ENCODE measurements at regions not wholly inside any gene's neighbourhood (a gene's known extent, or its start where the extent isn't known, plus 50 kb on each side); places are given as distances from the start of the nearest gene placed in this dataset.
A peak's percentile ranks its signal among the peaks of the same experiment; 100 is the strongest.
"Not testable (repeated sequence)": the region's sequence is repeated elsewhere in the genome, so short reads cannot be mapped to it uniquely, and the experiment has no call there.

DNA sequence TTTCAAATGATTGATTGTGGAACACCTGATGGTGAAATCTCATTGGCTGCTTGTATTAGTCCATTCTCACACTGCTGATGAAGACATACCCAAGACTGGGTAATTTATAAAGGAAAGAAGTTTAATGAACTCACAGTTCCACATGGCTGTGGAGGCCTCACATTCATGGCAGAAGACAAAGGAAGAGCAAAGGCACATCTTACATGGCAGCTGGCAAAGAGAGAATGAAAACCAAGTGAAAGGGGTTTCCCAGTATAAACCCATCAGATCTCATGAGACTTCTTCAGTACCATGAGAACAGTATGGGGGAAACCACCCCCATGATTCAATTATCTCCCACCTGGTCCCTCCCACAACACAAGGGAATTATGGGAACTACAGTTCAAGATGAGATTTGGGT is 70.9 kb upstream of the ZNF469 start:
- ATAC-seq (ENCODE audit: poor library complexity); intact Hi-C loops (cut with DNase I); DNase-seq: not testable (repeated sequence)

DNA sequence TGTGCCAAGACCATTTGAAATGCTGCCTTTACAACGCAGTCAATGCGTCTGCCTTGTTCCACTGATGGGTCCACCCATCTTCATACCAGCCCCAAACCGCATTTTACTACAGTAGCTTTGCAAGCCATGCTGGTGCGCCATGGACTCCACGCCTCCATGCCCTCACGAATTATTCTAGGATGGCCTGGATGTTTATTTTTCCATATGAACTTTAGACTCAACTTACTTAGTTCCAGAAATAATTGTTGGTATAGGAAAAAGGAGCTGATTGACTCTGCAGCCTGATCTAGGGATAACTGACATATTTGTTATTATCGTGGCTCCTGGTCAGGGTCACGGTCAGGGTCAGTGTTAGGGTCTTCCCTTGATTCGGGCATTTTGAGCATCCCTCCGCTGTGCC is 70.0 kb upstream of the ZNF469 start:
- intact Hi-C loops (cut with DNase I) = no loop called here
- no peak for ATAC-seq (ENCODE audit: poor library complexity)
- no peak for DNase-seq

DNA sequence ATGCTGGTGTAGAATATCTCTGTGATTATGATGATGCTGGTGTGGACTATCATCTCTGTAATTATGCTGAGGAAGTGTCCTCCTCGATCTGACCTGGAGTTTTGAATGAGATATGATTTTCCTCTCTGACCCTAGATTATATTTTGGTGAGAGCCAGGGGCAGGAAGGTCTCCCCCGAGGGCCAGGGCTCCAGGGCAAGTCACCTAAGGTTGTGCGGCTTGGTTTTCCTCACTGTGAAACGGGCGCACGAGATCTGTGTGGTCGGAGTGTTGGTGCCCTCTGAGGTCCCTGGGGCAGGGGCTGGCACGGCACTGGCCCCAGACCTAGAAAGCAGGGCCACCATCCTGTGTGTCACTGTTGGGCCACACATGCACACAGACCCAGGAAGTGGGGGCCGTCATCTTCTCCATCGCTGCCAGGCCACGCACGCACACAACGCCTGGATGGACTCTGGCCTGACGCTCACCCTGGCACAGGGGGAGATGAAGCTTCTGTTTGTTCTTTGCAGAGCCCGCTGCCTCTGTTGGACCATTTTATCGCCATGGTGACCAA is 67.7 kb upstream of the ZNF469 start:
- DNase-seq (peak; percentile 14), ATAC-seq (ENCODE audit: poor library complexity) (no peak)
- intact Hi-C loops (cut with DNase I) = no loop called here

DNA sequence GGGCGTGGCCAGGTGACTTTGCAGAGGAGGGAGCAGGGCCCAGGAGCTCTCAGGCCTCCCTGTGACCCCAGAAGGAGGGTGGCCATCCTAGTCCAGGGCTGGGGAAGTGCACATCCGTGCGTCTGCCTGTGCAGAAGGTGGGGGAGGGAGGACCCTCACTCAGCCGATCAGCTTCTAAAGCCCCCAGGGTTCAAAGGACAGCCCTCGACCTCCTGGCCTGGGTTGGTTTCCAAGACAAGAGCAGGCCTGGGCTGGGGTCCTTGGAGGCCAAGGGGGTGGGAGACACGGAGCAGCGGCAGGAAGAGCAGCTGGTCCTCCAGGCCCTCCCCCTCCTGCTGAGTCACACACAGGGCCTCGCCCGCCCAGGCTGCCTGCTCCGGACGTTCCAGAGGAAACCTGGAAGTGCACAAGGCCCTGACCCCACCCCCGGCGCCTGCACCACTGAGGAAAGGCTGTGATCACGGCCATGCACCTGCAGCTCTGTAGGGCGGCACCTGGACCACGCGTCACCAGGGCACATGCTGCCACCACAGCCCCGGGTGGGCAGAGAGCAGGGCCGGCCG is 67.1 kb upstream of the ZNF469 start:
- DNase-seq (peak; percentile 63), ATAC-seq (ENCODE audit: poor library complexity) (no peak)
- intact Hi-C loops (cut with DNase I) = no loop called here

- peak; percentile 30 for DNase-seq
- intact Hi-C loops (cut with DNase I) = no loop called here
Measured at GRCh38 chr16:88316151-88316550, 66.6 kb upstream of the ZNF469 start.

DNA sequence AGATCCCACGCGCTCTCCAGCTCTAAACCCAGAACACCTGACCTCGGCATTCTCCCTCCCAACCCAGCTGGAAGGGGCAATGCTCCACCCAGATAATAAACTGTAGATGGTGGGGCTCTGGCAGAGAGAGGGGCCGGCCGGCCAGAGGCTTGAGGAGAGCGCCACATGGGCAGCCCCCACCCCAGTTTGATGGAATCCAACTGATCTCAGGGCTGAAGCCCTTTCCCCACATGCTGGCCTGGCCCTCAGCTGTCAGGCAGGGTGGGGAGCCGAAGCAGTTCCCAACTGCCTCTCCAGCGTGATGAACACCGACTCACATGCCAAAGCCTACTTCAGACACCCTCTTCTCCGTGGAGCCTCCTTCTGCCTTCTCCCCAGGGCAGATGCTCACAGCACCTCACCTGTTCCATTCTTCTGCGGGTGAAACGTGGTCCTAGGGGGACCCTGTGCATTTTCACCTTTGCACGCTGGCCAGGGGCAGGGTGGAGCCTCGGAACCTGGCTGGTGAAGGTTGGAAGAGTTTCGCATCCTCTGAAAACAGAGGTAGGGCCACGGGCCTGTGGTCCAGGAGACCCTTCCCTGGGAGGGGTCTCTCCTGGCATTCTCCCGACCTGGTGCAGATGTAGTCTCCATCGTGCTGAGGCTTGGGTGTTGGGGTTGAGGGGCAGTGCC is 65.7 kb upstream of the ZNF469 start:
- ATAC-seq (ENCODE audit: poor library complexity) (no peak), DNase-seq (peak; percentile 22)
- intact Hi-C loops (cut with DNase I) = no loop called here

More at GRCh38 chr16:88316151-88316550, 66.6 kb upstream of the ZNF469 start:
- ATAC-seq (ENCODE audit: poor library complexity) = no peak

- DNase-seq (peak; percentile 38), ATAC-seq (ENCODE audit: poor library complexity) (peak; percentile 18)
- intact Hi-C loops (cut with DNase I) = no loop called here
Measured at GRCh38 chr16:88317613-88317965, 65.2 kb upstream of the ZNF469 start.

DNA sequence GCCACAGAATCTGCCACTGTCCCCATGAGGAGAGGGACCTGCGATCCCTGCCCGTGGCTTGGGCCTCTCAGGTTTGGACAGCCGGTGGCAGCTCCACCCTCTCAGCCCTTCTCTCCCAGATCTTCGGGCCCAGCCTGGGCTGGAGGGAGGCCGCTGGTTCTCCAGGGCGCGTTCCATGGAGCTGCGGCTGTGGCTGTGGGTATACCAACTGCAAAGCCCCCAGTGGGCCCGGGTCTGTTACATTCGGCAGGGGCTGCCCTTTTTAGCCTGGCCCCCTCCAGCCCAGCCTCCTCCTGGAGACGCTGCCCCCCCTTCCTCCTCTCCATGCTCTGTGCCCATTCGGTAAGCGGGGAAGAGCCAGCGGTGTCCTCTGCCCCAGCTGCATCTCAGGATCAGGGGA is 64.7 kb upstream of the ZNF469 start:
- ATAC-seq (ENCODE audit: poor library complexity) (no peak), DNase-seq (peak; percentile 39)
- intact Hi-C loops (cut with DNase I) = no loop called here

- intact Hi-C loops (cut with DNase I) = no loop called here
- DNase-seq (peak; percentile 30), ATAC-seq (ENCODE audit: poor library complexity) (no peak)
Measured at GRCh38 chr16:88318521-88318920, 64.2 kb upstream of the ZNF469 start.

DNA sequence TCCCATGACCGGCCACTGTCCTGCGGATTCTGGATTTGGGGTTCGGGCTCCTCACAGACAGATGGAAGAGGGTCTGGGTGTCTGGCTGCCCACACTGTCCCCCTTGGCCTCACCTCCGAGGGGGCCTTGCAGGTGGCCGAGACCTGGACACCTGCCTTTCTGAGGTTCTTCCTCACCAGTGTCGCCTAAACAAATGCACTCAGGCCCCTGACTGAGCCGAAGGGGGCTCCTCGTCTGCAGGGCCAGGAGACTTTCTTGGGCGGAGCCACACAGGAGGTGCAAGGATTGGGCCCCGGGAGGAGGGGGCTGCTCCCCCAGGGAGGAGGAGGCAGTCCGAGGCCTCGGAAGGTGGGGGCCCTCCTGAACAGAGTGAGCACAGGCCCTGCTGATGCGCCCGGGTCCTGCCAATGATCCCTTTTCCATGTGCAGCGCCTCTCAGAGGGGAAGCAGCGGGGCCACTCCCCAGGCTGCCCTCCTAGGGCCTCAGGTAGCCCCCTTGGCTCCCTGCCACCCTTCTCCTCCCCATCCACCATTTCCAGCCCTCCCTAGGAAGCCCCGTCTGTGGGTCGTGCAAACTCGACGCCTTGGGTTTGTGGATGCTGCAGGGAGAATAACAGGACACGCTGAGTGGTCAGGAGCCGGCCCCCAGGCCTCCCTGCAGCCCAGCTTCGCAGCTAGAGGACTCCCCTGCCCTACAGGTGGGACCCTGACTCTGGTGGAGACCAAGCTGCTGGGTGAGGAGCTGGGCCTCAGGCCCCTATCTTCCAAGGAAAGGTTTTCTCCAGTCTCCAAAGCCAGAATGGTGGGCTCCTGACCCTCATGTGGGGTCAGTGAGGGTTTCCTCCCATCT is 63.4 kb upstream of the ZNF469 start:
- intact Hi-C loops (cut with DNase I) = no loop called here
- peak; percentile 24 for DNase-seq
- ATAC-seq (ENCODE audit: poor library complexity) = no peak

GRCh38 chr16:88320947-88321634 is 61.7 kb upstream of the ZNF469 start:
- peak; percentile 39 for DNase-seq
- intact Hi-C loops (cut with DNase I) = no loop called here
- ATAC-seq (ENCODE audit: poor library complexity) = no peak

- intact Hi-C loops (cut with DNase I) = no loop called here
- no peak for ATAC-seq (ENCODE audit: poor library complexity)
- peak; percentile 36 for DNase-seq
Measured at GRCh38 chr16:88321635-88322499, 60.9 kb upstream of the ZNF469 start.

DNA sequence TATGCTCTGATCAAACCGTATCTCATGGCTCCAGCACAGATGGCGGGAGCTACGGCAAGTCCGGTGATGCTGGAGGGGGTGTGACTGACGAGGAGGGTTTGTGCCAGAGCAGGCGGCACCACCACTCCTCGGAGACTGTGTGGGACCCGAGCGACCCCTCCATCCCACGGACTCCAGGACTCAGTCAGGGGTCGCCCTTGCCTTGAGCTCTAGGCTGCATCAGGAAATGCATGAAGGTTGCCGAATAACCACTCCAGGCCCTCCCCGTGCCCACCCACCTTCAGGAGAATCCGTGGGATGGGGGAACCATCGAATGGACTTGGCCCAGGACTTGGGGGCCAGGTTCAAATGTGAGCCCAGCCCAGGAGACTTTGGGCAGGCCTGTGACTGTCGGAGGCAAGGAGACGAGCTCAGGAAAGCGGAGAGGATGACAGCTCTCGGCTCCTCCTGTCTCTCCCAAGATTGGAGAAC is 60.2 kb upstream of the ZNF469 start:
- no peak for DNase-seq
- no peak for ATAC-seq (ENCODE audit: poor library complexity)
- intact Hi-C loops (cut with DNase I) = no loop called here

DNA sequence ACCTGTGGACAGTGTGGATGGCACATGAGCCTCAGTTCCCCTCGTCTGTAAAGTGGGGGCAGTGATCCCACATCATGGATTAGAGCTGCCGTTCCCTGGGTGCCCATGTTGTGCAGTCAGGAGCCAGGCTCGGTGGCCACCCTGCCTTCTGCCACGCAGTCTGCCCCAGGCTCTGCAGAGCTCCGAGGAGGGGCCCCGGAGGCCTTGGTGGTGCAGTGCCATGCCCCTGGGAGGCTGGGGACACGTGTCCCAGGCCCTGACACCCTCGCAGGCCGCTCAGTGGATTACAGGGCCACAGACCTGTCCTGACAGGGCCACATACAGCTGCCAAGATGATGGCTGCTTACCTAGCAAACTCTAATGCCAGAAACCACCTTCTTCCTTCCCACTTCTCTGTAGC is 59.7 kb upstream of the ZNF469 start:
- intact Hi-C loops (cut with DNase I) = no loop called here
- DNase-seq = peak; percentile 20
- ATAC-seq (ENCODE audit: poor library complexity) = no peak

DNA sequence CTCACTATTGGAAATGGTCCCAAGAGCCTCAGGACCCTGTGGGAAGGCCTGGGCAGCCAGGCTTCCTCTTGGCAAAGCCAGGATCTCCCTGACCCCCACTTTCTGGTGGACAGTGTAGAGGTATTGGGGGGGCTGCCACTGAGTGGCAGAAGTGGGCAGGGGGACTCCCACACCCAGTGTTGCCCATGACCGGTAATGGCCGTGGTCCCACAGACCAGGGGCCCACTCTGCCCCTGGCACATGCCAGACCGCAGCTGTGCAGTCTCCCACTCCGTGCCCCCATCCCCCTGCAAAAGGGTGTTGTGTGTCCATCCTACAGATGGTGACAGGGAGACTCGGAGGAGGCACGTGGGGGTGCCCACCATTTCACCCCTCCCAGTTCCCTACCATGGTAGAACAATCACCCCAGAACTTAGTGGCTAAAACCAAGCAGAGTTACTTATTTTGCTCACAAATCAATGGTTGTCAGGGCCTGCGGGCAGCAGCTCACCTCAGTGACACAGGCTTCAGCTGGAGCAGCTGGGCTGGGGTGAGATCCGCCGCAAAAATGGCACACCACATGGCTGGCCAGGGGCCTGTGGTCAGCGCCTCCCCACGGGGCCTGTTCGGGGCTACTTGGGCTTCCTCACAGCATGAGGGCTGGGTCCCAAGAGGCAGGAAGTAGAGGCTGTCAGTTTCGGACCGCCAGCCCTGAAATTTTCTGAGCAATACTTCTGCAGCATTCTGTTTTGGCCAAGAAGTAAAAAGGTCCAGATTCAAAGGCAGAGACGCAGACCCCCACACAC is 59.0 kb upstream of the ZNF469 start:
- intact Hi-C loops (cut with DNase I) = no loop called here
- peak; percentile 30 for DNase-seq
- ATAC-seq (ENCODE audit: poor library complexity) = no peak

GRCh38 chr16:88325087-88325750 is 57.5 kb upstream of the ZNF469 start:
- ATAC-seq (ENCODE audit: poor library complexity) = no peak

DNA sequence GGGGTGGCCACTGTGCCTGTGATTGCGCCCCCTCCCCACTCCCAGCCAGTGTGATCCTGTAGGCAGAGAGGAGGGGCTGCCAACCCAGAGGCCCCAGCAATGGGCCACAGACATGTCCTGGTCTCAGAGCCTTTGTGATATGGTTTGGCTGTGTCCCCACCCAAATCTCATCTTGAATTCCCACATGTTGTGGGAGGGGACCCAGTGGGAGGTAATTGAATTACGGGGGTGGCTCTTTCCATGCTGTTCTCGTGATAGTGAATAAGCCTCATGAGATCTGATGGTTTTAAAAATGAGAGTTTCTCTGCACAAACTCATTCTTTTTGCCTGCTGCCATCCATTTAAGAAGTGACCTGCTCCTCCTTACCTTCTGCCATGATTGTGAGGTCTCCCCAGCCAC is 56.8 kb upstream of the ZNF469 start:
- intact Hi-C loops (cut with DNase I) = no loop called here
- DNase-seq (no peak), ATAC-seq (ENCODE audit: poor library complexity) (no peak)

More at GRCh38 chr16:88325087-88325750, 57.5 kb upstream of the ZNF469 start:
- DNase-seq = peak; percentile 25
- intact Hi-C loops (cut with DNase I) = no loop called here
